CD4-positive, alpha-beta T cell treated with Interleukin-4 for 1 hour (primary cell): ENCODE measurements at regions not wholly inside any gene's neighbourhood (a gene's known extent, or its start where the extent isn't known, plus 50 kb on each side); places are given as distances from the start of the nearest gene placed in this dataset.
A peak's percentile ranks its signal among the peaks of the same experiment; 100 is the strongest.
"Not testable (repeated sequence)": the region's sequence is repeated elsewhere in the genome, so short reads cannot be mapped to it uniquely, and the experiment has no call there.

Experiments
- DNase-seq, 2 donors: peaks; one replicate each; pipeline ENCODE4 v3.0.0-alpha.2; 2020 to 2022

GRCh38 chr17:79560527-79560926 is 50.3 kb downstream of the RBFOX3 start:
- no peak for DNase-seq

- no peak for DNase-seq
Measured at GRCh38 chr17:79559111-79559887, 51.6 kb downstream of the RBFOX3 start.

- DNase-seq = no peak
Measured at GRCh38 chr17:79558091-79558900, 52.6 kb downstream of the RBFOX3 start.

GRCh38 chr17:79557276-79558090 is 53.4 kb downstream of the RBFOX3 start:
- DNase-seq = no peak

- peak; percentile 12 to 30 for DNase-seq
Measured at GRCh38 chr17:79556271-79556670, 54.6 kb downstream of the RBFOX3 start.

GRCh38 chr17:79555543-79555942 is 55.3 kb downstream of the RBFOX3 start:
- peak in 1 of 2 donors; percentile 16 for DNase-seq

GRCh38 chr17:79554346-79554745 is 56.5 kb downstream of the RBFOX3 start:
- DNase-seq = not testable (repeated sequence)

- no peak for DNase-seq
Measured at GRCh38 chr17:79552824-79553223, 58.0 kb downstream of the RBFOX3 start.

GRCh38 chr17:79552405-79552804 is 58.4 kb downstream of the RBFOX3 start:
- no peak for DNase-seq

- DNase-seq = no peak
Measured at GRCh38 chr17:79549141-79549915, 61.5 kb downstream of the RBFOX3 start.

GRCh38 chr17:79548116-79548515 is 62.7 kb downstream of the RBFOX3 start:
- DNase-seq = no peak

GRCh38 chr17:79547586-79547985 is 63.3 kb downstream of the RBFOX3 start:
- DNase-seq = no peak

GRCh38 chr17:79547171-79547570 is 63.7 kb downstream of the RBFOX3 start:
- DNase-seq = not testable (repeated sequence)

- DNase-seq = no peak
Measured at GRCh38 chr17:79546386-79546785, 64.5 kb downstream of the RBFOX3 start.

- DNase-seq = no peak
Measured at GRCh38 chr17:79545251-79546005, 65.4 kb downstream of the RBFOX3 start.

GRCh38 chr17:79544142-79544914 is 66.5 kb downstream of the RBFOX3 start:
- DNase-seq = no peak

GRCh38 chr17:79543531-79543930 is 67.3 kb downstream of the RBFOX3 start:
- no peak for DNase-seq

- no peak for DNase-seq
Measured at GRCh38 chr17:79542718-79543117, 68.1 kb downstream of the RBFOX3 start.

- no peak for DNase-seq
Measured at GRCh38 chr17:79541056-79541850, 69.6 kb downstream of the RBFOX3 start.
